Endodermal cell (in vitro differentiated cells): ENCODE measurements at regions not wholly inside any gene's neighbourhood (a gene's known extent, or its start where the extent isn't known, plus 50 kb on each side); places are given as distances from the start of the nearest gene placed in this dataset.

Experiments used
- DNase-seq: peaks from one replicate; pipeline ENCODE4 v3.0.0-alpha.2; 2017
- H3K27ac ChIP-seq: 2 replicates; pipeline ENCODE4 v1.5.1; 2013; ENCODE audit warnings: mild to moderate bottlenecking, low read depth, low read length, moderate library complexity
- H3K27me3 ChIP-seq: 2 replicates; pipeline ENCODE4 v1.6.1; 2013; ENCODE audit warnings: mild to moderate bottlenecking, low read length, moderate library complexity; ENCODE audit not compliant: insufficient read depth, control insufficient read depth, poor library complexity, severe bottlenecking
- H3K36me3 ChIP-seq: 2 replicates; pipeline ENCODE4 v1.7.0; 2013; ENCODE audit warnings: mild to moderate bottlenecking, low read length, moderate library complexity; ENCODE audit not compliant: control insufficient read depth, insufficient read depth
- H3K4me1 ChIP-seq: one replicate; pipeline ENCODE4 v1.7.0; 2013; ENCODE audit warnings: low read length; ENCODE audit not compliant: control insufficient read depth, insufficient read depth
- H3K4me3 ChIP-seq: 2 replicates; pipeline ENCODE4 v1.5.1; 2013; ENCODE audit warnings: mild to moderate bottlenecking, low read length, moderate library complexity
- H3K9ac ChIP-seq: 2 replicates; pipeline ENCODE4 v1.6.1; 2013; ENCODE audit warnings: mild to moderate bottlenecking, low read length, moderate library complexity; ENCODE audit not compliant: poor library complexity, severe bottlenecking; ENCODE audit errors: extremely low read depth
- H3K9me3 ChIP-seq: 2 replicates; pipeline ENCODE4 v1.6.1; 2013; ENCODE audit warnings: mild to moderate bottlenecking, low read length, moderate library complexity; ENCODE audit not compliant: control insufficient read depth
- H3K27ac Mint-ChIP-seq: 2 replicates; pipeline ENCODE4 v1.8.0; 2020; ENCODE audit warnings: mixed read lengths
- H3K27me3 Mint-ChIP-seq: 2 replicates; pipeline ENCODE4 v1.8.0; 2021; ENCODE audit warnings: mild to moderate bottlenecking, mixed read lengths; ENCODE audit not compliant: insufficient read depth
- H3K36me3 Mint-ChIP-seq: 2 replicates; pipeline ENCODE4 v1.8.0; 2020; ENCODE audit warnings: low read depth, mixed read lengths
- H3K4me1 Mint-ChIP-seq: 2 replicates; pipeline ENCODE4 v1.8.0; 2020; ENCODE audit warnings: mixed read lengths
- H3K4me3 Mint-ChIP-seq: 2 replicates; pipeline ENCODE4 v1.8.0; 2020; ENCODE audit warnings: mild to moderate bottlenecking, moderate library complexity, mixed read lengths
- H3K9me3 Mint-ChIP-seq: 2 replicates; pipeline ENCODE4 v1.8.0; 2020; ENCODE audit warnings: mild to moderate bottlenecking, mixed read lengths
- CTCF ChIP-seq: fragments of 200-600 bp; sonication (generic); conservative IDR thresholded peaks from 2 replicates; pipeline ENCODE4 v1.5.0; 2021; ENCODE audit warnings: antibody characterized with exemption, mild to moderate bottlenecking
- WGBS, 2 experiments: methylation state at CpG; one replicate each; pipeline versions ENCODE4 v1.1.5 to v1.1.7; 2013; ENCODE audit warnings: missing lambda C conversion rate in 2 of 2, mixed read lengths in 1 of 2; ENCODE audit not compliant: insufficient coverage in 1 of 2, insufficient read length in 1 of 2; 5-methylcytosine and 5-hydroxymethylcytosine counted together

DNA sequence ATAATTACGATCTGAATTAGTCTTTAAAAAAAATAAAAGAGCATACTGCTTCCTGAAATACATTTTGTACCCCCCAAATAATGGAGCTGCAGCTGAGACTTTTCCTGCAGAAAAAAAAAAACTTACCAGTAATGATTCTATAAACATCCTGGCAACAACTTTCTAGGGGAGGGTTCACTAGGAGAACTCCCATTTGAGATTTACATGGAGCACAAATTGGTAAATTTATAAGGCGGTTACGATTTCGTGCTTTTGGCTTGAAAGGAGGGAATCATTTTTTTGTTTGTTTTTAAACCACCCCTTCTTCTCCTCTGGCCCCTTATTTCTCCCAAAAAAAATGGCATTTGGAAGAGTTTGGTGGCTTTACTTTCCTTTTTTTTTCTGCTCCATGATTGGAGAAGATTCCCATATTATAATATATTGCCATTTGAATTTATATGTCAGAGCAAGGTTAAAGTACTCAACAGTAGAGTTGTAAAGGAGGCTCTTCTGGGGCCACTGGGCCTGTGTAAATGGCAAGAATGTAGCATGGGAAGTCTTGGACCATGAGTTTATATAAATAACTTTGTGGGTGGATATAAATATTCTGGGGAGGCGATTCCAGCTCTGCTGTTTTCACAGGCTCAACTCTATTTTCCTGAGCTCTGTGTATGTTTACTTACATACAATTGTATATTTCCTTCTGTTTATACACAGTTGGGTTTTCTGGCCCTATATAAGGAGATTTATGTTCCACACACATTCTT is 159.9 kb downstream of the CSNK1G3 start:
- Histone ChIP-seq H3K27ac (no peak overlapping the region), H3K27me3 (no peaks in the 10 kb centered on the region), H3K9me3 (no peaks in the 10 kb centered on the region), H3K36me3 (no peaks in the 10 kb centered on the region), H3K9ac (no peak overlapping the region), H3K4me3 (no peak overlapping the region), H3K4me1 (no peaks in the 10 kb centered on the region)
- no peak overlapping the region for H3K27ac Mint-ChIP-seq
- H3K27me3 Mint-ChIP-seq: no peaks in the 10 kb centered on the region
- DNase-seq: no peak
- TF ChIP-seq CTCF: no peak
- peaks cover 3% of the 10 kb centered on the region for H3K36me3 Mint-ChIP-seq
- WGBS, 2 experiments: 100% methylated on average over 3 of the region's 5 CpGs; no CpG with 5 or more reads in 1 of the 2 experiments
- H3K4me1 Mint-ChIP-seq: peaks cover 19% of the 10 kb centered on the region
- H3K4me3 Mint-ChIP-seq: no peak overlapping the region
- peaks cover 19% of the 10 kb centered on the region for H3K9me3 Mint-ChIP-seq

- H3K27me3 Mint-ChIP-seq: no peaks in the 10 kb centered on the region
Measured at GRCh38 chr5:123671042-123671441, 159.1 kb downstream of the CSNK1G3 start.

More at GRCh38 chr5:123671042-123671441, 159.1 kb downstream of the CSNK1G3 start:
- peak; percentile 91 for TF ChIP-seq CTCF
- Histone ChIP-seq H3K9ac (no peak overlapping the region), H3K36me3 (no peaks in the 10 kb centered on the region), H3K4me1 (no peaks in the 10 kb centered on the region), H3K27ac (no peak overlapping the region), H3K4me3 (no peak overlapping the region), H3K27me3 (no peaks in the 10 kb centered on the region), H3K9me3 (peaks cover 5% of the 10 kb centered on the region)
- peaks cover 16% of the 10 kb centered on the region for H3K9me3 Mint-ChIP-seq
- peaks cover 3% of the 10 kb centered on the region for H3K36me3 Mint-ChIP-seq
- peak; percentile 73 for DNase-seq
- no peak overlapping the region for H3K27ac Mint-ChIP-seq
- 0% methylated on average over 1 of the region's 4 CpGs; no CpG with 5 or more reads in 1 of the 2 experiments for WGBS, 2 experiments
- no peak overlapping the region for H3K4me3 Mint-ChIP-seq
- H3K4me1 Mint-ChIP-seq: peaks cover 19% of the 10 kb centered on the region
